IMR-90 (cell line): ENCODE measurements at regions not wholly inside any gene's neighbourhood (a gene's known extent, or its start where the extent isn't known, plus 50 kb on each side); places are given as distances from the start of the nearest gene placed in this dataset.

ENCODE experiments used
- ATAC-seq: fragments of 200-7000 bp; cut with Tn5 transposase; 2 replicates; pipeline ENCODE4 v1.9.1; 2020; ENCODE audit warnings: low read depth, mild to moderate bottlenecking, moderate library complexity
- BruUV-seq: library from RNA; stranded (reverse); fragments of 400-500 nt; replicated peaks from 2 replicates; lab custom pipeline; 2021; lab: Mats Ljungman, UMichigan
- CTCF ChIA-PET: fragments of 300-600 bp; formaldehyde crosslinking; extraction: SDS; loops from one replicate; lab custom pipeline; 2021; ENCODE audit warnings: antibody characterized with exemption; lab: Yijun Ruan, JAX
- POLR2A ChIA-PET: fragments of 300-600 bp; sonication (Branson Sonifier 250); formaldehyde crosslinking; loops from one replicate; lab custom pipeline; 2022; ENCODE audit warnings: antibody characterized with exemption; ENCODE audit not compliant: unreplicated experiment; lab: Charles Lee
- DNase-seq: peaks from one replicate; pipeline ENCODE4 v3.0.0; 2013
- H2AFZ ChIP-seq: replicated peaks from 2 replicates; pipeline ENCODE3; 2013; ENCODE audit warnings: low read length, mild to moderate bottlenecking; ENCODE audit not compliant: poor library complexity
- H2AK5ac ChIP-seq: 2 replicates; pipeline ENCODE4 v1.6.1; 2013; ENCODE audit warnings: low read depth, low read length, inconsistent platforms
- H2AK9ac ChIP-seq: replicated peaks from 2 replicates; pipeline ENCODE3; 2013; ENCODE audit warnings: mild to moderate bottlenecking, low read depth, low read length, moderate library complexity; ENCODE audit not compliant: poor library complexity
- H2BK120ac ChIP-seq: 2 replicates; pipeline ENCODE4 v1.6.1; 2013; ENCODE audit warnings: low read depth, low read length, inconsistent platforms
- H2BK15ac ChIP-seq: 3 replicates; pipeline ENCODE4 v1.6.1; 2013; ENCODE audit warnings: low read depth, low read length, inconsistent platforms
- H2BK20ac ChIP-seq: 2 replicates; pipeline ENCODE4 v1.6.1; 2013; ENCODE audit warnings: low read depth, mild to moderate bottlenecking, inconsistent platforms, low read length, moderate library complexity
- H2BK5ac ChIP-seq: 2 replicates; pipeline ENCODE4 v1.6.1; 2013; ENCODE audit warnings: mild to moderate bottlenecking, low read depth, low read length, inconsistent platforms; ENCODE audit not compliant: poor library complexity, severe bottlenecking
- H3K14ac ChIP-seq: replicated peaks from 2 replicates; pipeline ENCODE4 v1.6.1; 2013; ENCODE audit warnings: low read depth, low read length, inconsistent platforms
- H3K18ac ChIP-seq: 2 replicates; pipeline ENCODE4 v1.6.1; 2013; ENCODE audit warnings: low read depth, low read length, control low read depth
- H3K23ac ChIP-seq: 2 replicates; pipeline ENCODE4 v1.6.1; 2013; ENCODE audit warnings: low read depth, low read length, inconsistent platforms
- H3K27ac ChIP-seq: 2 replicates; pipeline ENCODE4 v1.5.1; 2013; ENCODE audit warnings: mild to moderate bottlenecking, control low read depth, low read length; ENCODE audit not compliant: insufficient read depth
- H3K27me3 ChIP-seq: 2 replicates; pipeline ENCODE4 v1.6.1; 2013; ENCODE audit warnings: low read length; ENCODE audit not compliant: control insufficient read depth, insufficient read depth
- H3K36me3 ChIP-seq: 2 replicates; pipeline ENCODE4 v1.6.1; 2013; ENCODE audit warnings: low read length, mixed read lengths; ENCODE audit not compliant: control insufficient read depth, insufficient read depth
- H3K4ac ChIP-seq: 2 replicates; pipeline ENCODE4 v1.6.1; 2013; ENCODE audit warnings: low read depth, low read length, inconsistent platforms
- H3K4me1 ChIP-seq: 2 replicates; pipeline ENCODE4 v1.6.1; 2013; ENCODE audit warnings: low read length, mixed read lengths; ENCODE audit not compliant: control insufficient read depth, insufficient read depth
- H3K4me2 ChIP-seq: 2 replicates; pipeline ENCODE4 v1.6.1; 2013; ENCODE audit warnings: low read depth, mild to moderate bottlenecking, control low read depth, low read length, moderate library complexity
- H3K4me3 ChIP-seq: 2 replicates; pipeline ENCODE4 v1.5.1; 2013; ENCODE audit warnings: low read depth, mild to moderate bottlenecking, control low read depth, low read length, moderate library complexity; ENCODE audit not compliant: insufficient read depth
- H3K56ac ChIP-seq: 2 replicates; pipeline ENCODE4 v1.6.1; 2013; ENCODE audit warnings: low read length, inconsistent platforms; ENCODE audit not compliant: insufficient read depth; ENCODE audit errors: extremely low read depth
- H3K79me1 ChIP-seq, 2 experiments: 2 replicates each; pipeline ENCODE4 v1.6.1; 2013; ENCODE audit warnings: low read length in 2 of 2, inconsistent platforms in 1 of 2, low read depth in 1 of 2
- H3K9ac ChIP-seq: 2 replicates; pipeline ENCODE4 v1.6.1; 2013; ENCODE audit warnings: low read depth, low read length, control low read depth
- H3K9me1 ChIP-seq: 2 replicates; pipeline ENCODE4 v1.6.1; 2013; ENCODE audit warnings: low read length, inconsistent platforms; ENCODE audit not compliant: insufficient read depth
- H3K9me3 ChIP-seq: 2 replicates; pipeline ENCODE4 v1.6.1; 2013; ENCODE audit warnings: low read length; ENCODE audit not compliant: control insufficient read depth, insufficient read depth
- H4K20me1 ChIP-seq: 2 replicates; pipeline ENCODE4 v1.6.1; 2013; ENCODE audit warnings: low read length, inconsistent platforms; ENCODE audit not compliant: insufficient read depth
- H4K5ac ChIP-seq: 2 replicates; pipeline ENCODE4 v1.6.1; 2013; ENCODE audit warnings: mild to moderate bottlenecking, low read depth, low read length, control low read depth
- H4K8ac ChIP-seq, 2 experiments: 2 replicates each; pipeline ENCODE4 v1.6.1; 2013; ENCODE audit warnings: low read depth in 2 of 2, low read length in 2 of 2, control low read depth in 1 of 2, inconsistent platforms in 1 of 2
- H4K91ac ChIP-seq: 2 replicates; pipeline ENCODE4 v1.6.1; 2013; ENCODE audit warnings: low read depth, low read length, inconsistent platforms; ENCODE audit not compliant: insufficient read depth
- CHD1 ChIP-seq: IDR thresholded peaks from 2 replicates; pipeline ENCODE4 v1.6.1; 2012; ENCODE audit warnings: low read depth, low read length, improper control_type of control experiment
- ELK1 ChIP-seq: fragments of 150-350 bp; IDR thresholded peaks from 2 replicates; pipeline ENCODE4 v1.6.1; 2016; ENCODE audit warnings: low read depth, mild to moderate bottlenecking, low read length, moderate library complexity, borderline replicate concordance
- MAZ ChIP-seq: IDR thresholded peaks from 2 replicates; pipeline ENCODE4 v1.6.1; 2012; ENCODE audit warnings: low read depth, mild to moderate bottlenecking, low read length, improper control_type of control experiment, moderate library complexity, borderline replicate concordance
- MXI1 ChIP-seq: IDR thresholded peaks from 2 replicates; pipeline ENCODE4 v1.6.1; 2012; ENCODE audit warnings: low read depth, mild to moderate bottlenecking, low read length, moderate library complexity, borderline replicate concordance
- NFE2L2 ChIP-seq: fragments of 150-350 bp; IDR thresholded peaks from 2 replicates; pipeline ENCODE4 v1.6.1; 2016; ENCODE audit warnings: low read depth, mild to moderate bottlenecking, low read length
- RAD21 ChIP-seq: IDR thresholded peaks from 2 replicates; pipeline ENCODE4 v1.6.1; 2012; ENCODE audit warnings: low read length, improper control_type of control experiment
- RCOR1 ChIP-seq: IDR thresholded peaks from 2 replicates; pipeline ENCODE4 v1.6.1; 2012; ENCODE audit warnings: mild to moderate bottlenecking, low read length, improper control_type of control experiment; ENCODE audit not compliant: insufficient replicate concordance
- SMC3 ChIP-seq: fragments of 150-350 bp; IDR thresholded peaks from 2 replicates; pipeline ENCODE4 v1.6.1; 2016; ENCODE audit warnings: low read depth, mild to moderate bottlenecking, antibody characterized with exemption, low read length, moderate library complexity
- USF2 ChIP-seq: fragments of 150-350 bp; IDR thresholded peaks from 2 replicates; pipeline ENCODE4 v1.6.1; 2017; ENCODE audit warnings: mild to moderate bottlenecking, antibody characterized with exemption, low read length, low read depth
- WGBS, 2 experiments: methylation state at CpG; one replicate each; pipeline versions ENCODE4 v1.1.5 to v1.1.7; 2013; ENCODE audit warnings: missing lambda C conversion rate in 2 of 2; ENCODE audit not compliant: insufficient read length in 1 of 2; ENCODE audit errors: extremely low coverage in 2 of 2; 5-methylcytosine and 5-hydroxymethylcytosine counted together
- dilution Hi-C: fragments of 300-500 bp; cut with HindIII; formaldehyde crosslinking; loops from one replicate; pipeline ENCODE4 v1.14.3; 2018; ENCODE audit warnings: low sequenced_read_pairs; ENCODE audit not compliant: unreplicated experiment
- in situ Hi-C: fragments of 300-500 bp; cut with MboI; formaldehyde crosslinking; loops from 3 replicates; pipeline ENCODE4 v1.14.3; 2019; ENCODE audit warnings: low sequenced_read_pairs, inconsistent platforms, mixed read lengths
- intact Hi-C: fragments of 100-400 bp; cut with micrococcal nuclease; formaldehyde crosslinking; loops from 2 replicates; pipeline ENCODE4 v1.10.0; 2022
- TF ChIP-seq, protein P1 (sequence below): conservative IDR thresholded peaks from 2 replicates; pipeline ENCODE4 v1.5.1; 2012; ENCODE audit warnings: mild to moderate bottlenecking, low read depth, low read length, improper control_type of control experiment

- H3K23ac ChIP-seq, result no peak overlapping the region
- H3K4me3 ChIP-seq, result no peak overlapping the region
- ChIA-PET CTCF (no interaction called here), POLR2A (no interaction called here)
- H2BK5ac ChIP-seq, result no peak overlapping the region
- no peak overlapping the region for H3K56ac ChIP-seq
- H3K4me1 ChIP-seq, result peaks cover 11% of the 10 kb centered on the region
- TF ChIP-seq USF2 (no peak), RAD21 (no peak), SMC3 (no peak), MXI1 (no peak), NFE2L2 (no peak), RCOR1 (no peak), ELK1 (no peak), CHD1 (no peak), MAZ (no peak)
- TF ChIP-seq, protein P1, sequence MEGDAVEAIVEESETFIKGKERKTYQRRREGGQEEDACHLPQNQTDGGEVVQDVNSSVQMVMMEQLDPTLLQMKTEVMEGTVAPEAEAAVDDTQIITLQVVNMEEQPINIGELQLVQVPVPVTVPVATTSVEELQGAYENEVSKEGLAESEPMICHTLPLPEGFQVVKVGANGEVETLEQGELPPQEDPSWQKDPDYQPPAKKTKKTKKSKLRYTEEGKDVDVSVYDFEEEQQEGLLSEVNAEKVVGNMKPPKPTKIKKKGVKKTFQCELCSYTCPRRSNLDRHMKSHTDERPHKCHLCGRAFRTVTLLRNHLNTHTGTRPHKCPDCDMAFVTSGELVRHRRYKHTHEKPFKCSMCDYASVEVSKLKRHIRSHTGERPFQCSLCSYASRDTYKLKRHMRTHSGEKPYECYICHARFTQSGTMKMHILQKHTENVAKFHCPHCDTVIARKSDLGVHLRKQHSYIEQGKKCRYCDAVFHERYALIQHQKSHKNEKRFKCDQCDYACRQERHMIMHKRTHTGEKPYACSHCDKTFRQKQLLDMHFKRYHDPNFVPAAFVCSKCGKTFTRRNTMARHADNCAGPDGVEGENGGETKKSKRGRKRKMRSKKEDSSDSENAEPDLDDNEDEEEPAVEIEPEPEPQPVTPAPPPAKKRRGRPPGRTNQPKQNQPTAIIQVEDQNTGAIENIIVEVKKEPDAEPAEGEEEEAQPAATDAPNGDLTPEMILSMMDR, result no peak
- no peak overlapping the region for H3K14ac ChIP-seq
- no peak overlapping the region for H2AK5ac ChIP-seq
- no peak overlapping the region for H4K91ac ChIP-seq
- ATAC-seq (no peak), DNase-seq (no peak)
- no peak overlapping the region for H3K4me2 ChIP-seq
- no peaks in the 10 kb centered on the region; the same call in 1 of the 2 replicates for H3K27me3 ChIP-seq
- no peak overlapping the region for H4K5ac ChIP-seq
- BruUV-seq, result no TSS peak
- H3K9ac ChIP-seq, result no peak overlapping the region
- H2BK20ac ChIP-seq, result no peak overlapping the region
- H3K79me1 ChIP-seq, result no peaks in the 10 kb centered on the region
- H3K9me3 ChIP-seq, result no peaks in the 10 kb centered on the region
- H3K9me1 ChIP-seq, result peaks cover 8% of the 10 kb centered on the region; the same call in 1 of the 2 replicates
- no peak overlapping the region for H3K18ac ChIP-seq
- no peaks in the 10 kb centered on the region for H4K20me1 ChIP-seq
- intact Hi-C loops, result loop anchor here (5.0 kb wide), 1 partner anchor 83 kb away; no protein-coding TSS in a partner anchor
- no peak overlapping the region for H2AK9ac ChIP-seq
- in situ Hi-C loops, result no loop called here
- no peak overlapping the region for H2BK120ac ChIP-seq
- no peak overlapping the region for H3K27ac ChIP-seq
- WGBS, 2 experiments, result 93% methylated on average over 4 of the region's 10 CpGs; no CpG with 5 or more reads in 1 of the 2 experiments
- no peak overlapping the region for H2BK15ac ChIP-seq
- H2AFZ ChIP-seq, result no peak overlapping the region
- H3K36me3 ChIP-seq, result no peaks in the 10 kb centered on the region
- dilution Hi-C loops, result no loop called here
- no peak overlapping the region for H3K4ac ChIP-seq
- no peak overlapping the region for H4K8ac ChIP-seq
These were observed 52.3 kb upstream of the ANTXRL start for GRCh38 chr10:46234431-46235060.
